ENCODE measurements at regions not wholly inside any gene's neighbourhood (a gene's known extent, or its start where the extent isn't known, plus 50 kb on each side); places are given as distances from the start of the nearest gene placed in this dataset.

DNA sequence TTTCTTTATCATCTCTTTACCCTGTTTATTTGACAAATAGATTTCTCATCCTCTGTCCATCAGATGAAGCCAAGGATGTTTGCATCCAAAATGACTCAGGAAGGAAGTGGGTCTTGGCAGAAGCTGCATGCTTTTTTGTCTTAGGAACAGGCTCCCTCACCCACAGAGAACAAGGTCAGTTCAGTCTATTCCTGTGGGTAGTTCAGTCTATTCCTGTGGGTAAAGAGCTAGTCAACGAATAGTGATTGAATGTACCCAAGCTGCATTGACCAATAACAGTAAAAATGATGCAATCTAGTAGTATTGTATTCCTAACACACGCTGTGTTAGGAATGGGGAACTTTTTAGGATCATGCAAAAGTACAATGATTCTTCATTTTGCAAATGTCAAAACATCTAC lies 290.8 kb upstream of the TANK start:
- TF ChIP-seq ZNF565 (CRISPR knock-in tag; conservative IDR thresholded peaks at IDR 0.05; ENCODE audit: low read depth) (no peak), ZNF8 (CRISPR knock-in tag; IDR thresholded peaks at IDR 0.05) (no peak), SNAI2 (CRISPR knock-in tag; IDR thresholded peaks at IDR 0.05) (no peak), CREB5 (CRISPR knock-in tag; IDR thresholded peaks at IDR 0.05; ENCODE audit: low read depth) (no peak), OSR1 (CRISPR knock-in tag; IDR thresholded peaks at IDR 0.05) (no peak), POU6F1 (CRISPR knock-in tag; IDR thresholded peaks at IDR 0.05; ENCODE audit: borderline replicate concordance, low read depth) (no peak), GLIS3 (CRISPR knock-in tag; IDR thresholded peaks at IDR 0.05) (no peak), TCF4 (CRISPR knock-in tag; IDR thresholded peaks at IDR 0.05; ENCODE audit: borderline replicate concordance) (no peak), ZC3H10 (CRISPR knock-in tag; IDR thresholded peaks at IDR 0.05) (no peak), RARB (CRISPR knock-in tag; IDR thresholded peaks at IDR 0.05) (no peak), ARNTL (CRISPR knock-in tag; IDR thresholded peaks at IDR 0.05; ENCODE audit: borderline replicate concordance, low read depth) (no peak)

Measured in SK-N-SH treated with all-trans-retinoic acid at 6 μM for 48 hours (cell line).